A549 (cell line): ENCODE measurements at regions not wholly inside any gene's neighbourhood (a gene's known extent, or its start where the extent isn't known, plus 50 kb on each side); places are given as distances from the start of the nearest gene placed in this dataset.

Experiments
- ATAC-seq, 2 experiments: fragments of 200-7000 bp in 1 of 2; fragments of >200 bp in 1 of 2; cut with Nextera tagmentation in 1 of 2; cut with Tn5 transposase in 1 of 2; 3 replicates each; pipeline versions ENCODE4 v1.8.0 to v1.9.1; 2018 to 2020; ENCODE audit warnings: mild to moderate bottlenecking in 1 of 2, moderate library complexity in 1 of 2
- CTCF ChIA-PET: fragments of 300-600 bp; sonication (Branson Sonifier 250); formaldehyde crosslinking; extraction: SDS; loops from one replicate; lab custom pipeline; 2021; ENCODE audit warnings: antibody characterized with exemption, inconsistent platforms; lab: Yijun Ruan, JAX
- POLR2A ChIA-PET: fragments of 350-600 bp; formaldehyde crosslinking; extraction: SDS; loops from one replicate; lab custom pipeline; 2021; ENCODE audit warnings: antibody characterized with exemption, inconsistent platforms; lab: Yijun Ruan, JAX
- DNase-seq, 2 experiments: peaks; one replicate each; pipeline versions ENCODE4 v3.0.0 to v3.0.0-alpha.2; 2011 to 2016; ENCODE audit warnings: low read depth in 1 of 2, low spot score in 1 of 2
- FAIRE-seq: peaks from 2 replicates; lab custom pipeline; 2011; peaks lifted over from hg19 to GRCh38; lab: Jason Lieb, UNC
- H3K27ac ChIP-seq, 2 experiments: fragments of >200 bp; sonication (Bioruptor Twin); formaldehyde crosslinking; 3 replicates each; pipeline ENCODE4 v1.5.1; 2016 to 2017
- H3K4me1 ChIP-seq: fragments of >200 bp; sonication (Bioruptor Twin); formaldehyde crosslinking; 3 replicates; pipeline ENCODE4 v1.6.1; 2016
- H3K4me2 ChIP-seq: fragments of >200 bp; sonication (Bioruptor Twin); formaldehyde crosslinking; 3 replicates; pipeline ENCODE4 v1.6.1; 2016
- H3K4me3 ChIP-seq: fragments of >200 bp; sonication (Bioruptor Twin); formaldehyde crosslinking; 3 replicates; pipeline ENCODE4 v1.5.1; 2016
- H3K9me3 ChIP-seq: fragments of >200 bp; sonication (Bioruptor Twin); formaldehyde crosslinking; 3 replicates; pipeline ENCODE4 v1.6.1; 2016
- BHLHE40 ChIP-seq: IDR thresholded peaks from 2 replicates; pipeline ENCODE4 v1.6.1; 2012; ENCODE audit warnings: low read depth, low read length, inconsistent platforms
- CBX8 ChIP-seq: fragments of 200-600 bp; sonication (generic); IDR thresholded peaks from 2 replicates; pipeline ENCODE4 v1.6.1; 2016
- CEBPB ChIP-seq, 2 experiments: fragments of >200 bp in 1 of 2; sonication (Bioruptor Twin) in 1 of 2; formaldehyde crosslinking in 1 of 2; IDR thresholded peaks; 2 replicates each; pipeline ENCODE4 v1.6.1; 2012 to 2016
- EHMT2 ChIP-seq: fragments of 200-600 bp; sonication (generic); IDR thresholded peaks from 2 replicates; pipeline ENCODE4 v1.6.1; 2016; ENCODE audit warnings: antibody characterized with exemption, low read depth, mild to moderate bottlenecking, moderate library complexity
- EP300 ChIP-seq, 2 experiments: fragments of >200 bp; sonication (Bioruptor Twin); formaldehyde crosslinking; IDR thresholded peaks; 2 replicates in 1 of 2; 3 replicates in 1 of 2; pipeline ENCODE4 v1.6.1; 2016 to 2017
- FOXS1 ChIP-seq: fragments of 250-450 bp; sonication (Bioruptor Pico); IDR thresholded peaks from 2 replicates; pipeline ENCODE4 v1.5.0; 2020; ENCODE audit warnings: mild to moderate bottlenecking, moderate library complexity
- GATA3 ChIP-seq: IDR thresholded peaks from 2 replicates; pipeline ENCODE4 v1.6.1; 2012; ENCODE audit warnings: borderline replicate concordance
- HOXB13 ChIP-seq: fragments of 250-450 bp; sonication (Bioruptor Pico); IDR thresholded peaks from 2 replicates; pipeline ENCODE4 v1.5.0; 2020; ENCODE audit warnings: low read depth, mild to moderate bottlenecking, moderate library complexity
- JUN ChIP-seq, 2 experiments: fragments of >200 bp; sonication (Bioruptor Twin); formaldehyde crosslinking; IDR thresholded peaks; 2 replicates in 1 of 2; 3 replicates in 1 of 2; pipeline ENCODE4 v1.6.1; 2016 to 2017
- JUNB ChIP-seq: fragments of >200 bp; sonication (Bioruptor Twin); formaldehyde crosslinking; IDR thresholded peaks from 2 replicates; pipeline ENCODE4 v1.6.1; 2016
- KDM5A ChIP-seq: fragments of 200-600 bp; sonication (generic); IDR thresholded peaks from 2 replicates; pipeline ENCODE4 v1.6.1; 2016; ENCODE audit warnings: antibody characterized with exemption, mild to moderate bottlenecking
- NFE2L2 ChIP-seq: fragments of 150-350 bp; conservative IDR thresholded peaks from 2 replicates; pipeline ENCODE4 v1.6.1; 2014; ENCODE audit warnings: low read length
- NPAS2 ChIP-seq: fragments of 250-450 bp; sonication (Bioruptor Pico); IDR thresholded peaks from 2 replicates; pipeline ENCODE4 v1.8.0; 2022; ENCODE audit warnings: mild to moderate bottlenecking, moderate library complexity, borderline replicate concordance
- PHF8 ChIP-seq: fragments of 200-600 bp; sonication (generic); IDR thresholded peaks from 2 replicates; pipeline ENCODE4 v1.6.1; 2016; ENCODE audit warnings: low read depth, mild to moderate bottlenecking, antibody characterized with exemption, moderate library complexity, borderline replicate concordance
- POLR2A ChIP-seq: IDR thresholded peaks from 2 replicates; pipeline ENCODE4 v1.6.1; 2012; ENCODE audit warnings: mild to moderate bottlenecking, low read length
- POLR2AphosphoS2 ChIP-seq: conservative IDR thresholded peaks from 2 replicates; pipeline ENCODE4 v1.6.1; 2012; ENCODE audit warnings: low read length, improper control_type of control experiment, inconsistent platforms
- RAD21 ChIP-seq, 2 experiments: fragments of >200 bp in 1 of 2; sonication (Bioruptor Twin) in 1 of 2; formaldehyde crosslinking in 1 of 2; IDR thresholded peaks in 1 of 2; conservative IDR thresholded peaks in 1 of 2; 2 replicates in 1 of 2; 3 replicates in 1 of 2; pipeline ENCODE4 v1.6.1; 2012 to 2018; ENCODE audit warnings: inconsistent platforms in 1 of 2
- RARB ChIP-seq: fragments of 250-450 bp; sonication (Bioruptor Pico); IDR thresholded peaks from 2 replicates; pipeline ENCODE4 v1.8.0; 2021; ENCODE audit warnings: mild to moderate bottlenecking, moderate library complexity
- RFX5 ChIP-seq: fragments of 450-650 bp; IDR thresholded peaks from 2 replicates; pipeline ENCODE4 v1.7.1; 2014; ENCODE audit warnings: antibody characterized with exemption, mild to moderate bottlenecking, moderate library complexity
- SMC3 ChIP-seq: fragments of >200 bp; sonication (Bioruptor Twin); formaldehyde crosslinking; IDR thresholded peaks from 3 replicates; pipeline ENCODE4 v1.6.1; 2018; ENCODE audit warnings: inconsistent platforms
- TP53 ChIP-seq: fragments of 250-450 bp; sonication (Bioruptor Pico); IDR thresholded peaks from 2 replicates; pipeline ENCODE4 v1.5.0; 2021; ENCODE audit warnings: mild to moderate bottlenecking, moderate library complexity
- ZC3H11A ChIP-seq: fragments of 450-650 bp; IDR thresholded peaks from 2 replicates; pipeline ENCODE4 v1.6.1; 2014; ENCODE audit warnings: antibody characterized with exemption, mild to moderate bottlenecking
- ZSCAN20 ChIP-seq: fragments of 250-450 bp; sonication (Bioruptor Pico); IDR thresholded peaks from 2 replicates; pipeline ENCODE4 v1.8.0; 2022; ENCODE audit warnings: mild to moderate bottlenecking, moderate library complexity
- WGBS: methylation state at CpG from one replicate; pipeline ENCODE4 v1.1.6; 2017; ENCODE audit errors: missing lambda C conversion rate; 5-methylcytosine and 5-hydroxymethylcytosine counted together
- TF ChIP-seq, protein P1 (sequence below): fragments of 250-450 bp; sonication (Bioruptor Pico); IDR thresholded peaks from 2 replicates; pipeline ENCODE4 v1.5.0; 2020; ENCODE audit warnings: low read depth, mild to moderate bottlenecking, moderate library complexity
- TF ChIP-seq, protein P2 (sequence below): IDR thresholded peaks from 2 replicates; pipeline ENCODE4 v1.6.1; 2012
- TF ChIP-seq, protein P3 (sequence below): fragments of >200 bp; sonication (Bioruptor Twin); formaldehyde crosslinking; IDR thresholded peaks from 3 replicates; pipeline ENCODE4 v1.6.1; 2016
- TF ChIP-seq, protein P4 (sequence below): fragments of >200 bp; sonication (Bioruptor Twin); formaldehyde crosslinking; IDR thresholded peaks from 3 replicates; pipeline ENCODE4 v1.5.1; 2016
- TF ChIP-seq, protein P5 (sequence below): IDR thresholded peaks from 2 replicates; pipeline ENCODE4 v1.6.1; 2012

DNA sequence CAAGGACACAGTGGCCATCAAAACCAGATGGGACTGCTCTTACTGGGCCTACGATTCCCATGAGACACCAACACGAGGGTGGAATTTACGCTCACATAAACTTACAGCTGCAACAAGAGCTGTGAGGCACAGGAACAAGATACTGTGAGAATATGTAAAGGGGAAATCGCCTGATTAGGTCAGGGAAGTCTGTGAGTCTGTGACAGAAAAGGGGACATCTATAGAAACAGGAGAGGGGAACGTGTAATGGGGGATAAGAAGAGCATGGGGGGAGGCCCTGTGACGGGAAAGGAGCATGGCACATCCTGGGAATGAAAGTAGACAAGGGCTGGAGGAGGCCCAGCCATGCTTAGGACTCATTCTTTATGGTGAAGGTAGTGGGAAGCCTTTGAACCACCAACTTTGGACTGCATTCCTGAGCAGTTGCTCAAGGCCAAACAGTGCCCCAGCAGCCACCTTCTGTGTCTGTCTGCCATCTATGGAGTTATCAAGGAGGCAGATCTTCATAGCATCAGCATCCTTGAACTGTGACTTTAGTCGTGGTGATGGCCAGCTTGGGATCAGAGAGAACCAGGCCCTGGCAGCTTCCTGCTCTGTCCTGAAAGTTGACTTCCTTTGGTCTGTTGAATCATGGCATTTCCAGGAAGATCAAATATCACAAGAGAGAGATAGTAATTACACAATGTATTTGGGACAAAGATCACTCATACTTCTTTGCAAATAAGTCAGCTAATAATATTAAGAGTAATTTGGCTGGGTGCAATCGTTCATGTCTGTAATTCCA, 87.9 kb upstream of the FAM169A start:
- POLR2A ChIA-PET = no interaction called here
- 0 out of 3 replicates have a peak overlapping the region, but pooled peaks have one; percentile 12 for H3K4me2 ChIP-seq
- DNase-seq (no peak), FAIRE-seq (no peak), ATAC-seq (no peak)
- CTCF ChIA-PET = interaction anchor here (0.6 to 0.8 kb wide), 2 partner anchors 15 to 281 kb away, joined by 3 to 8 read pairs; no protein-coding TSS in a partner anchor
- no peak overlapping the region for H3K4me3 ChIP-seq
- no peaks in the 10 kb centered on the region for H3K9me3 ChIP-seq
- 42% methylated on average over 8 of the region's 8 CpGs for WGBS
- no peak overlapping the region for H3K27ac ChIP-seq
- H3K4me1 ChIP-seq = peaks cover 18% of the 10 kb centered on the region; the same call in 2 of the 3 replicates
- TF ChIP-seq EHMT2 = no peak
- TF ChIP-seq, protein P1, sequence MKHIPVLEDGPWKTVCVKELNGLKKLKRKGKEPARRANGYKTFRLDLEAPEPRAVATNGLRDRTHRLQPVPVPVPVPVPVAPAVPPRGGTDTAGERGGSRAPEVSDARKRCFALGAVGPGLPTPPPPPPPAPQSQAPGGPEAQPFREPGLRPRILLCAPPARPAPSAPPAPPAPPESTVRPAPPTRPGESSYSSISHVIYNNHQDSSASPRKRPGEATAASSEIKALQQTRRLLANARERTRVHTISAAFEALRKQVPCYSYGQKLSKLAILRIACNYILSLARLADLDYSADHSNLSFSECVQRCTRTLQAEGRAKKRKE = no peak
- no peak for TF ChIP-seq NPAS2 (CRISPR knock-in tag)
- TF ChIP-seq SMC3 = no peak
- no peak for TF ChIP-seq EP300 (IDR thresholded peaks at IDR 0.05)
- TF ChIP-seq NFE2L2 = no peak
- TF ChIP-seq POLR2A = no peak
- no peak for TF ChIP-seq RFX5
- no peak for TF ChIP-seq KDM5A
- TF ChIP-seq RARB (CRISPR knock-in tag) = no peak
- no peak for TF ChIP-seq FOXS1 (CRISPR knock-in tag)

DNA sequence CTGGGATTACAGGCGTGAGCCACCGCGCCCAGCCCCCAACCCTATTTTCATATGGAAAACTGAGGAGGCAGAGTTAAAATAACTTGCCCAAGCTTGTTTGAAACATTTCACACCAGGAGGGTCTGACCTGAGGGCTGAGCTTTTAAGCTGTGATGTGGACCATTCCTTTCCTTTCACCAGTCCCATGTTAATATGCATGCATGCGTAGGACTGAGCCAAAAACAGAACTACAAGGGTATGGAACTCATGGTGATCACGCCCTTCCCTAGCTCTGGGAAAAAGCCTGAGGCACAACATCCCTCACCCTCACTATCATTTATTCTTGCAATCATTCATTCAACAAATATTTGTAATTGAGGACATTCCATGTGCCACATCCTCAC, 87.4 kb upstream of the FAM169A start:
- POLR2A ChIA-PET = no interaction called here
- H3K4me2 ChIP-seq = no peak overlapping the region
- ATAC-seq = no peak
- TF ChIP-seq PHF8 = no peak
- TF ChIP-seq EHMT2 = no peak
- no peak for TF ChIP-seq HOXB13 (CRISPR knock-in tag)
- no peak for TF ChIP-seq EP300 (IDR thresholded peaks at IDR 0.05)
- TF ChIP-seq RAD21 (conservative IDR thresholded peaks at IDR 0.05 in 1 of 2, IDR thresholded peaks at IDR 0.05 in 1 of 2) = no peak
- no peak for TF ChIP-seq JUNB
- no peak for TF ChIP-seq CBX8
- TF ChIP-seq, all 56 proteins: peak for 0
- Histone ChIP-seq H3K27ac (no peak overlapping the region), H3K4me3 (no peak overlapping the region), H3K4me1 (peaks cover 23% of the 10 kb centered on the region; the same call in 2 of the 3 replicates), H3K9me3 (no peaks in the 10 kb centered on the region)
- 88% methylated on average over 5 of the region's 5 CpGs for WGBS
- DNase-seq (no peak), FAIRE-seq (no peak)
- CTCF ChIA-PET = interaction anchor here (0.5 to 0.8 kb wide), 2 partner anchors 280 to 341 kb away, joined by 3 read pairs; no protein-coding TSS in a partner anchor

DNA sequence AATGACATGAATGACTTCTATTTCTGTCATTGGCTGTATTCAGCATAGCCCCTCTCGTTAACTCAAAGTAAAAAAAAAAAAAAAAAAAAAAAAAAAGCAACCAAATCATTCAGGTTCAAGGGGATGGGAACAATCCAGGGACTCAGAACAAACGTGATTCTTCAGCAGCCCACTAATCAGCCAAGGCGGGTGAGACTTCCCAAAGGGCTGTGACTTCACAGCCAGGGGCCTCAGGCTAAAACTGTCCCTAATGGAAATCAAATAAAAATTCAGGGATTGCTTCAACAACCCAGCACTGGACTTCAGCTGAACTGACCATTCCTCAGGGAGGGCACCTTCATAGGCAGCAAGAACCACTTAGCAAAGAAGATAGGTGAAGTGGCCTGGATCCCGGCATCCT, 86.2 kb upstream of the FAM169A start:
- Histone ChIP-seq H3K27ac (no peak overlapping the region), H3K9me3 (no peaks in the 10 kb centered on the region), H3K4me2 (no peak overlapping the region), H3K4me1 (peaks cover 30% of the 10 kb centered on the region; the same call in 2 of the 3 replicates), H3K4me3 (no peak overlapping the region)
- no peak for FAIRE-seq
- TF ChIP-seq, protein P2, sequence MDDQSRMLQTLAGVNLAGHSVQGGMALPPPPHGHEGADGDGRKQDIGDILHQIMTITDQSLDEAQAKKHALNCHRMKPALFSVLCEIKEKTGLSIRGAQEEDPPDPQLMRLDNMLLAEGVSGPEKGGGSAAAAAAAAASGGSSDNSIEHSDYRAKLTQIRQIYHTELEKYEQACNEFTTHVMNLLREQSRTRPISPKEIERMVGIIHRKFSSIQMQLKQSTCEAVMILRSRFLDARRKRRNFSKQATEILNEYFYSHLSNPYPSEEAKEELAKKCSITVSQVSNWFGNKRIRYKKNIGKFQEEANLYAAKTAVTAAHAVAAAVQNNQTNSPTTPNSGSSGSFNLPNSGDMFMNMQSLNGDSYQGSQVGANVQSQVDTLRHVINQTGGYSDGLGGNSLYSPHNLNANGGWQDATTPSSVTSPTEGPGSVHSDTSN = no peak
- TF ChIP-seq BHLHE40 = no peak
- TF ChIP-seq, protein P3, sequence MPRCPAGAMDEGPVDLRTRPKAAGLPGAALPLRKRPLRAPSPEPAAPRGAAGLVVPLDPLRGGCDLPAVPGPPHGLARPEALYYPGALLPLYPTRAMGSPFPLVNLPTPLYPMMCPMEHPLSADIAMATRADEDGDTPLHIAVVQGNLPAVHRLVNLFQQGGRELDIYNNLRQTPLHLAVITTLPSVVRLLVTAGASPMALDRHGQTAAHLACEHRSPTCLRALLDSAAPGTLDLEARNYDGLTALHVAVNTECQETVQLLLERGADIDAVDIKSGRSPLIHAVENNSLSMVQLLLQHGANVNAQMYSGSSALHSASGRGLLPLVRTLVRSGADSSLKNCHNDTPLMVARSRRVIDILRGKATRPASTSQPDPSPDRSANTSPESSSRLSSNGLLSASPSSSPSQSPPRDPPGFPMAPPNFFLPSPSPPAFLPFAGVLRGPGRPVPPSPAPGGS = no peak
- TF ChIP-seq HOXB13 (CRISPR knock-in tag) = no peak
- TF ChIP-seq RFX5 = no peak
- no peak for TF ChIP-seq CBX8
- TF ChIP-seq RARB (CRISPR knock-in tag) = no peak
- TF ChIP-seq TP53 (CRISPR knock-in tag) = no peak
- TF ChIP-seq CEBPB (IDR thresholded peaks at IDR 0.05) = no peak
- TF ChIP-seq, protein P1 = no peak
- TF ChIP-seq, protein P4, sequence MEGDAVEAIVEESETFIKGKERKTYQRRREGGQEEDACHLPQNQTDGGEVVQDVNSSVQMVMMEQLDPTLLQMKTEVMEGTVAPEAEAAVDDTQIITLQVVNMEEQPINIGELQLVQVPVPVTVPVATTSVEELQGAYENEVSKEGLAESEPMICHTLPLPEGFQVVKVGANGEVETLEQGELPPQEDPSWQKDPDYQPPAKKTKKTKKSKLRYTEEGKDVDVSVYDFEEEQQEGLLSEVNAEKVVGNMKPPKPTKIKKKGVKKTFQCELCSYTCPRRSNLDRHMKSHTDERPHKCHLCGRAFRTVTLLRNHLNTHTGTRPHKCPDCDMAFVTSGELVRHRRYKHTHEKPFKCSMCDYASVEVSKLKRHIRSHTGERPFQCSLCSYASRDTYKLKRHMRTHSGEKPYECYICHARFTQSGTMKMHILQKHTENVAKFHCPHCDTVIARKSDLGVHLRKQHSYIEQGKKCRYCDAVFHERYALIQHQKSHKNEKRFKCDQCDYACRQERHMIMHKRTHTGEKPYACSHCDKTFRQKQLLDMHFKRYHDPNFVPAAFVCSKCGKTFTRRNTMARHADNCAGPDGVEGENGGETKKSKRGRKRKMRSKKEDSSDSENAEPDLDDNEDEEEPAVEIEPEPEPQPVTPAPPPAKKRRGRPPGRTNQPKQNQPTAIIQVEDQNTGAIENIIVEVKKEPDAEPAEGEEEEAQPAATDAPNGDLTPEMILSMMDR = no peak
- TF ChIP-seq JUN (IDR thresholded peaks at IDR 0.05) = no peak
- no peak for TF ChIP-seq GATA3
- TF ChIP-seq ZSCAN20 (CRISPR knock-in tag) = no peak
- no peak for TF ChIP-seq KDM5A
- no peak for TF ChIP-seq ZC3H11A
- TF ChIP-seq FOXS1 (CRISPR knock-in tag) = no peak
- TF ChIP-seq JUNB = no peak
- TF ChIP-seq POLR2AphosphoS2 = no peak
- TF ChIP-seq, protein P5, sequence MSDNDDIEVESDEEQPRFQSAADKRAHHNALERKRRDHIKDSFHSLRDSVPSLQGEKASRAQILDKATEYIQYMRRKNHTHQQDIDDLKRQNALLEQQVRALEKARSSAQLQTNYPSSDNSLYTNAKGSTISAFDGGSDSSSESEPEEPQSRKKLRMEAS = no peak
- ChIA-PET CTCF (no interaction called here), POLR2A (no interaction called here)
- no peak for ATAC-seq
- no peak for DNase-seq
- 60% methylated on average over 4 of the region's 4 CpGs for WGBS
